Trophoblast cell (in vitro differentiated cells and primary cell): ENCODE measurements at regions not wholly inside any gene's neighbourhood (a gene's known extent, or its start where the extent isn't known, plus 50 kb on each side); places are given as distances from the start of the nearest gene placed in this dataset.
A peak's percentile ranks its signal among the peaks of the same experiment; 100 is the strongest.

ENCODE experiments used
- DNase-seq, 2 donors: peaks; one replicate each; pipeline ENCODE4 v3.0.0-alpha.2; 2016
- H2AFZ ChIP-seq: 2 replicates; pipeline ENCODE4 v1.6.1; 2013; ENCODE audit warnings: low read length, moderate library complexity, mild to moderate bottlenecking; ENCODE audit not compliant: insufficient read depth, poor library complexity
- H2AK5ac ChIP-seq: 2 replicates; pipeline ENCODE4 v1.6.1; 2013; ENCODE audit warnings: mild to moderate bottlenecking, low read length
- H2BK120ac ChIP-seq: 2 replicates; pipeline ENCODE4 v1.6.1; 2013; ENCODE audit warnings: low read length, mild to moderate bottlenecking, moderate library complexity; ENCODE audit not compliant: insufficient read depth, poor library complexity
- H2BK12ac ChIP-seq: 2 replicates; pipeline ENCODE4 v1.6.1; 2013; ENCODE audit warnings: mild to moderate bottlenecking, low read length, moderate library complexity
- H2BK5ac ChIP-seq: 2 replicates; pipeline ENCODE4 v1.6.1; 2013; ENCODE audit warnings: low read length, low read depth, moderate library complexity, mild to moderate bottlenecking; ENCODE audit not compliant: poor library complexity
- H3K14ac ChIP-seq: 2 replicates; pipeline ENCODE4 v1.6.1; 2013; ENCODE audit warnings: mild to moderate bottlenecking, low read length
- H3K18ac ChIP-seq: 2 replicates; pipeline ENCODE4 v1.6.1; 2013; ENCODE audit warnings: mild to moderate bottlenecking, low read length
- H3K23ac ChIP-seq: 2 replicates; pipeline ENCODE4 v1.6.1; 2013; ENCODE audit warnings: low read length
- H3K27ac ChIP-seq: 2 replicates; pipeline ENCODE4 v1.5.1; 2013; ENCODE audit warnings: low read depth, mild to moderate bottlenecking, inconsistent platforms, low read length, moderate library complexity
- H3K27me3 ChIP-seq: 2 replicates; pipeline ENCODE4 v1.6.1; 2013; ENCODE audit warnings: inconsistent platforms, mild to moderate bottlenecking, low read length, moderate library complexity; ENCODE audit not compliant: insufficient read depth
- H3K36me3 ChIP-seq, 2 experiments: 1 replicate in 1 of 2; 2 replicates in 1 of 2; pipeline ENCODE4 v1.6.1; 2013; ENCODE audit warnings: low read length in 2 of 2, mild to moderate bottlenecking in 2 of 2, moderate library complexity in 1 of 2; ENCODE audit not compliant: insufficient read depth in 2 of 2, control insufficient read depth in 1 of 2
- H3K4ac ChIP-seq: 2 replicates; pipeline ENCODE4 v1.6.1; 2013; ENCODE audit warnings: low read depth, mild to moderate bottlenecking, low read length, moderate library complexity
- H3K4me1 ChIP-seq, 2 experiments: 1 replicate in 1 of 2; 2 replicates in 1 of 2; pipeline ENCODE4 v1.6.1; 2013; ENCODE audit warnings: low read length in 2 of 2, mild to moderate bottlenecking in 2 of 2, moderate library complexity in 1 of 2; ENCODE audit not compliant: insufficient read depth in 2 of 2, control insufficient read depth in 1 of 2
- H3K4me2 ChIP-seq: 2 replicates; pipeline ENCODE4 v1.6.1; 2013; ENCODE audit warnings: inconsistent platforms, mild to moderate bottlenecking, low read length, moderate library complexity
- H3K4me3 ChIP-seq: 2 replicates; pipeline ENCODE4 v1.5.1; 2013; ENCODE audit warnings: mild to moderate bottlenecking, low read depth, low read length, inconsistent platforms
- H3K79me1 ChIP-seq: one replicate; pipeline ENCODE4 v1.6.1; 2013; ENCODE audit warnings: low read length
- H3K79me2 ChIP-seq: 2 replicates; pipeline ENCODE4 v1.6.1; 2013; ENCODE audit warnings: low read length, mild to moderate bottlenecking; ENCODE audit not compliant: control insufficient read depth, insufficient read depth, poor library complexity
- H3K9ac ChIP-seq: 2 replicates; pipeline ENCODE4 v1.6.1; 2013; ENCODE audit warnings: mild to moderate bottlenecking, low read length
- H3K9me3 ChIP-seq: 2 replicates; pipeline ENCODE4 v1.6.1; 2013; ENCODE audit warnings: low read depth, mild to moderate bottlenecking, control low read depth, inconsistent platforms, low read length; ENCODE audit not compliant: insufficient read depth
- H4K12ac ChIP-seq: 2 replicates; pipeline ENCODE4 v1.6.1; 2013; ENCODE audit warnings: low read depth, mild to moderate bottlenecking, low read length, moderate library complexity
- H4K8ac ChIP-seq: 2 replicates; pipeline ENCODE4 v1.6.1; 2013; ENCODE audit warnings: low read depth, mild to moderate bottlenecking, low read length, moderate library complexity
- H4K91ac ChIP-seq: one replicate; pipeline ENCODE4 v1.6.1; 2013; ENCODE audit warnings: low read depth, mild to moderate bottlenecking, low read length, moderate library complexity
- WGBS: extraction: QIAGEN DNeasy Blood & Tissue Kit; methylation state at CpG from one replicate; pipeline ENCODE4 v1.1.7; 2013; ENCODE audit warnings: missing lambda C conversion rate; ENCODE audit not compliant: insufficient read length, insufficient coverage; ENCODE audit errors: extremely low coverage; 5-methylcytosine and 5-hydroxymethylcytosine counted together

DNA sequence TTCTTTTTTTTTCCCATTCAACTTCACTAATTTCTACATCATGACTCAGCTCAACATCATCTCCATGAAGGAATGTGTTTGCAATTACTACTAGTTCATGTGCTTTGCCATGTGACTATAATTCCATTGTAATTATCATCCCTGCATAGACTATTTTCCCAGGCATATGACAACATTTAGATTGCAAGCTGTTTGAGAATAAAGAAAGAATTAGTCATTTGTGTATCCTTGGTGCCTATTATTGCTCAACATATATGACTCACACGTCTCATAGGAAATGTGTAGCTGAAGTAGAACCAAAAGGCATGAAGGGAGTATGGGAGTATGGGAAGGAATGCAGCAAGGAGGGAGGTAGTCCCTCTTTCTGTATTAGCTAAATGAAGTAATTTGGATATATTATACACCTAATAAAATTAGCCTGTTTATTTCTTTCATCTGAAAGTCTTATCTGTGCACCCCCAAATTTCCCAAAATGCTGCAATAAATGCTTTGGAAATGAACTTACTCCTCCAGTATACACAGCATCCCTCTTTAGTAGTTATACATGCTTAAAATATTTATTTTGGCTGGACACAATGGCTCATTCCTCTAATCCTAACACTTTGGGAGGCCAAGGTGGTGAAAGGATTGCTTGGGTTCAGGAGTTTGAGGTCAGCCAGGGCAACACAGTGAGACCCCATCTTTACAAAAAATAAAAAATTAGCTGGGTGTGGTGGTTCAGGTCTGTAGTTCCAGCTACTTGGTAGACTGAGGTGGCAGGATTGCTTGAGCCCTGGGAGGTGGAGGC, 316.9 kb upstream of the ADGRL4 start:
- no CpG with 5 or more reads among the region's 1 CpG for WGBS

DNA sequence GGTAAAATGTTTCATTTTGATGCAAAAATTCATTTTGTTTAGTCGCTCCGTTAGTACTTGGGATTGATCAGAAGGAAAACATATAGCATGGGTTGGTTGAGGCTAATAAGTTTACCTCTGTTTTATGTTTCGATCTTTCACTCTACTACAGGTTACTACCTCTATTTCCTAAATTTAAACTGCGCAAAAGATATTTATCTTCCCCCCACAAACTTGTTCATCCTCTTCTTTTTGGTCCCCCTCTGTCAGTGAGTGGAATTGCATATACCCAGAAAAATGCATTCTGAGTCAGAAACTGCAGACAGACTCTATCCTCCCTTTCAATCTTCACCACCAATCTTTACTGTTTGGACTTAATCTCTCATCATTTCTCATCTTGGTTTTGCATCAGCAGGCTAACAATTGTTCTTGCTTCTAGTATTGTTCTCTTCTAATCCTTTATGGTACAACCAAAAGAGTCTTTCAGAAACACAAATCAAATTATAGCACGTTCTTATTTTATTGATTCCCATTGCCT, 316.0 kb upstream of the ADGRL4 start:
- Histone ChIP-seq H3K18ac (no peak overlapping the region), H3K4me1 (no peaks in the 10 kb centered on the region)

More for the DNA sequence above, 316.9 kb upstream of the ADGRL4 start:
- peaks cover 0 to 2% of the 10 kb centered on the region in 2 experiments for H3K36me3 ChIP-seq
- H3K27ac ChIP-seq: no peak overlapping the region
- no peak overlapping the region for H3K4me3 ChIP-seq
- no peak overlapping the region for H4K12ac ChIP-seq
- no peak overlapping the region for H3K4me2 ChIP-seq
- no peak overlapping the region for H3K9ac ChIP-seq
- H2BK5ac ChIP-seq: no peak overlapping the region
- H2BK120ac ChIP-seq: peak overlapping the region; percentile 22
- H3K18ac ChIP-seq: no peak overlapping the region
- H3K79me2 ChIP-seq: no peaks in the 10 kb centered on the region
- DNase-seq: peak; percentile 37 to 82
- H4K91ac ChIP-seq: no peak overlapping the region
- H4K8ac ChIP-seq: no peak overlapping the region
- no peak overlapping the region for H3K4ac ChIP-seq
- H3K27me3 ChIP-seq: no peaks in the 10 kb centered on the region
- no peak overlapping the region for H2AFZ ChIP-seq
- H3K14ac ChIP-seq: no peak overlapping the region
- no peak overlapping the region for H2AK5ac ChIP-seq
- no peak overlapping the region for H2BK12ac ChIP-seq
- H3K79me1 ChIP-seq: no peaks in the 10 kb centered on the region
- H3K9me3 ChIP-seq: peaks cover 2% of the 10 kb centered on the region
- H3K23ac ChIP-seq: no peak overlapping the region
- H3K4me1 ChIP-seq: no peaks in the 10 kb centered on the region

DNA sequence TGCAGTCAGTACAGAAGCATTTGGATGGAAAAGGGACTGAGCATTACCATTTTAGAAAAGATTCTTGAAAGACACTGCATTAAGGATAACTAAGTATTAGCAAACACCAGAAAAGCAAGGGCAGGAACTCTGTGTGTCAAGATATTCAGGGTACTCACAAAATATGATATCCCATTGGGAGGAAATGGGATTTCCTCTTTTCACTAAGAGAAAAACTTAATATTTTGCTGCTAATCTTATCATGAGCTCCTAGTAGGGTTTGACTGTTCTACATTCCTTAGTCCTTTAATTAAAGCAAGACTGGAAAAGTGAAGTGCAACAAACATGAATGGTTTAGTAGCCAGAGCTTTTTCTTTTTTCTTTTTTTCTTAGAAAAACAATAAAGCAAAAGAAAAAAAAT, 305.9 kb upstream of the ADGRL4 start:
- no peak overlapping the region for H3K4me3 ChIP-seq
- H3K79me1 ChIP-seq: no peaks in the 10 kb centered on the region
- no peak overlapping the region for H4K12ac ChIP-seq
- H2BK5ac ChIP-seq: no peak overlapping the region
- no peaks in the 10 kb centered on the region for H3K36me3 ChIP-seq
- H3K14ac ChIP-seq: no peak overlapping the region
- no peaks in the 10 kb centered on the region for H3K79me2 ChIP-seq
- no peak overlapping the region for H3K4ac ChIP-seq
- no peaks in the 10 kb centered on the region for H3K4me1 ChIP-seq
- H4K8ac ChIP-seq: no peak overlapping the region
- no peaks in the 10 kb centered on the region for H3K27me3 ChIP-seq
- H3K27ac ChIP-seq: no peak overlapping the region
- H3K9me3 ChIP-seq: no peaks in the 10 kb centered on the region
- H4K91ac ChIP-seq: no peak overlapping the region
- no peak overlapping the region for H2AFZ ChIP-seq
- DNase-seq: no peak
- no peak overlapping the region for H2BK120ac ChIP-seq
- no peak overlapping the region for H3K9ac ChIP-seq
- H2BK12ac ChIP-seq: no peak overlapping the region
- no peak overlapping the region for H2AK5ac ChIP-seq
- no peak overlapping the region for H3K18ac ChIP-seq
- H3K4me2 ChIP-seq: no peak overlapping the region
- no peak overlapping the region for H3K23ac ChIP-seq

More for the DNA sequence above, 316.0 kb upstream of the ADGRL4 start:
- Histone ChIP-seq H2AK5ac (no peak overlapping the region), H3K79me1 (no peaks in the 10 kb centered on the region), H4K8ac (no peak overlapping the region), H3K9me3 (peaks cover 2% of the 10 kb centered on the region), H2BK5ac (no peak overlapping the region), H3K36me3 (peaks cover 0 to 2% of the 10 kb centered on the region in 2 experiments), H3K4me2 (no peak overlapping the region), H3K27ac (no peak overlapping the region), H3K14ac (no peak overlapping the region), H3K9ac (no peak overlapping the region), H3K4me3 (no peak overlapping the region), H2AFZ (no peak overlapping the region), H2BK120ac (no peak overlapping the region), H4K91ac (no peak overlapping the region), H2BK12ac (no peak overlapping the region), H4K12ac (no peak overlapping the region), H3K23ac (no peak overlapping the region), H3K79me2 (no peaks in the 10 kb centered on the region), H3K4ac (no peak overlapping the region), H3K27me3 (no peaks in the 10 kb centered on the region)
- DNase-seq: peak in 1 of 2 donors; percentile 10
- WGBS: no CpG with 5 or more reads among the region's 5 CpGs

DNA sequence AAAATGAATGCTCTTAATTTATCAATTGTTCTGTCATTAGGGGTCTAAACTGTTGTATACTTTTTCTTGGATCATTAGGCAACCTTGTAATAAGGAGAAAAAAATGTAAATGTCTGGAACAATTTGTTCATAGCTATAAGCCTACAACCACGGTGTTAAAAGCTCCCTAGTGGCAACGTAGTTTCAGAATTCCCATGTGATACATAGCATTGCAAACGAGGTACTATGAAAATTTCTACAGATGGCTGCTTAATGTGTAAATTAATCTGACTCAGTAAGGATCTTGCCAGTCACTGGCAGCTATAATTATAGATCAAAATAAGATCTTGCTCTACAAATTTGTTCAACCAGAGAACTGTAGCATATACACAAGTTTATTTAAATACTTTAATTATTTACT, 304.1 kb upstream of the ADGRL4 start:
- H2AK5ac ChIP-seq: no peak overlapping the region
- no peak overlapping the region for H3K14ac ChIP-seq
- H3K79me1 ChIP-seq: no peaks in the 10 kb centered on the region
- H3K23ac ChIP-seq: no peak overlapping the region
- H3K9ac ChIP-seq: no peak overlapping the region
- H2BK12ac ChIP-seq: no peak overlapping the region
- H3K4ac ChIP-seq: no peak overlapping the region
- no peak overlapping the region for H4K91ac ChIP-seq
- no peaks in the 10 kb centered on the region for H3K79me2 ChIP-seq
- no peak overlapping the region for H4K12ac ChIP-seq
- no peaks in the 10 kb centered on the region for H3K27me3 ChIP-seq
- no peaks in the 10 kb centered on the region for H3K4me1 ChIP-seq
- H3K4me2 ChIP-seq: no peak overlapping the region
- no peak overlapping the region for H3K4me3 ChIP-seq
- no peak overlapping the region for H4K8ac ChIP-seq
- no CpG with 5 or more reads among the region's 3 CpGs for WGBS
- H2AFZ ChIP-seq: no peak overlapping the region
- no peak overlapping the region for H3K18ac ChIP-seq
- H2BK120ac ChIP-seq: no peak overlapping the region
- H3K9me3 ChIP-seq: no peaks in the 10 kb centered on the region
- no peak overlapping the region for H3K27ac ChIP-seq
- no peak overlapping the region for H2BK5ac ChIP-seq
- no peak for DNase-seq
- H3K36me3 ChIP-seq: no peaks in the 10 kb centered on the region
